GM12872 (cell line): ENCODE measurements at regions not wholly inside any gene's neighbourhood (a gene's known extent, or its start where the extent isn't known, plus 50 kb on each side); places are given as distances from the start of the nearest gene placed in this dataset.

ENCODE experiments used
- TF ChIP-seq, protein P1 (sequence below): IDR thresholded peaks from 3 replicates; pipeline ENCODE4 v1.5.1; 2011; ENCODE audit warnings: low read depth, mild to moderate bottlenecking, low read length, moderate library complexity; ENCODE audit not compliant: insufficient read depth

DNA sequence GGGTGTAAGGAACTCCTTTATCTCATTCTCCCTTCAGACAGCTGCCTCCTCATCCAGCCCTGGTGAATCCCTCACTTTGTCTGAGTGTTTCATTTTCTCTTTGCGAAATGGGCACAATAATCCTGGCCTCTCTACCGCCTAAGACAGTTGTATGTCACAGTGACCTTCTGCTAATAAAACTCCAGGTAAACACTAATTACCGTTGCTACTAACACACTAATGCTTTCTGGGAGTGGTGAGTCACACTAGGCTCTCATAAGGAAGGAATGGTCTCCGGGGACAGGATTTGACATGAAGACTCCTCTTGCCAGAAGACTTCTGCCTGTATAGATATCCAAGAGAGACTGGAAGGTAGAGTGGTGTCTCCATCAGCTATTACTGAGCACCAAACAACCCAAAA is 71.7 kb upstream of the SNRK start:
- TF ChIP-seq, protein P1, sequence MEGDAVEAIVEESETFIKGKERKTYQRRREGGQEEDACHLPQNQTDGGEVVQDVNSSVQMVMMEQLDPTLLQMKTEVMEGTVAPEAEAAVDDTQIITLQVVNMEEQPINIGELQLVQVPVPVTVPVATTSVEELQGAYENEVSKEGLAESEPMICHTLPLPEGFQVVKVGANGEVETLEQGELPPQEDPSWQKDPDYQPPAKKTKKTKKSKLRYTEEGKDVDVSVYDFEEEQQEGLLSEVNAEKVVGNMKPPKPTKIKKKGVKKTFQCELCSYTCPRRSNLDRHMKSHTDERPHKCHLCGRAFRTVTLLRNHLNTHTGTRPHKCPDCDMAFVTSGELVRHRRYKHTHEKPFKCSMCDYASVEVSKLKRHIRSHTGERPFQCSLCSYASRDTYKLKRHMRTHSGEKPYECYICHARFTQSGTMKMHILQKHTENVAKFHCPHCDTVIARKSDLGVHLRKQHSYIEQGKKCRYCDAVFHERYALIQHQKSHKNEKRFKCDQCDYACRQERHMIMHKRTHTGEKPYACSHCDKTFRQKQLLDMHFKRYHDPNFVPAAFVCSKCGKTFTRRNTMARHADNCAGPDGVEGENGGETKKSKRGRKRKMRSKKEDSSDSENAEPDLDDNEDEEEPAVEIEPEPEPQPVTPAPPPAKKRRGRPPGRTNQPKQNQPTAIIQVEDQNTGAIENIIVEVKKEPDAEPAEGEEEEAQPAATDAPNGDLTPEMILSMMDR: no peak

DNA sequence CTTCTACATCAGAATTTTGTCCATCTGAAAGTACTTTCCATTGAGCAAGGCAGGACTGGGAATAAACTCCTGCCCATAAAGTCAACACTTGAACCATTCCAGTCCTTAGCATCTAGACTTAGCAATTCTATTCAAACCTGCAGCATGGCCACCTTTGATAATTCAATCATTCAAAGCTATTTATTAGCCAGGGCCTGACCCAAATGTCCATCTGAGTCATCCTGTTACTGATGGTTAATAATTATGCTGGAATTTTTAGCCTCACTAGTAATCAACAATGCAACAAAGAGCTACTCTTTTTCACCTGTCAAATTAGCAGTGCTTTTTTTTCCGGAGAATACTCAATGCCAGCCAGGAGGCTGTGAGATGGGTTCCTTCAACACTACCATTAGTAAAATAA is 72.7 kb upstream of the SNRK start:
- TF ChIP-seq, protein P1: no peak

DNA sequence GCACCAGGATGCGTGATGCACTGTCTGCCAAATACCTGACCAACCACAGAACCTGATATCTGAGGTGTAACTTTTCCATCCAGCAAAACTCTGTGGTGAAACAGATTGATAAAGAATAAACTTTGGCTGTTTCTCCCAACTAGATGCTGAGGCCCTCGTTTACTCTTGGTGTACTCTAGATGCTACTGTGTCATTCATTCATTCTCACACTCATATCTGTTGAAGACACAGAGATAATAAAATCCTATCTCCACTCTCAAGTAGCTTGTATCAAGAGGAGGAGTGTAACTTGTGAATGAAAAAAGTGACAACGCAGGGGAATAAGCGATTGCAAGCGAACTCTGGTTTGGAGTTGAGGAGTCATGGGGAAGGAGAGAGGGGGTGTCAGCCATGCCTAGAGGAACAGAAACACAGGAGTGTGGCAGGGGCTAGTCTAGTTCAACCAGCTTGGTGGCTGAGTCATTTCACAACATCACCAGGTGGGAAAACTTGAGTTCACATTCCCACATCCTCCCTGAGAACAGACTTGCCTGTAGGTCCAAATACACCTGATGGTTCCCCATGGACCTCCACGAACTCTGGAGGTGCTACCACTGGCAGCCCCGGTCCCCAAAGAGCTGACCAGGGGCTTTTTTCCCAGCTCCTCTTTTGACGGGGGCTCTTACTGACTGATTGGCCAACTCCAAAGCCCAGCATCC is 73.3 kb upstream of the SNRK start:
- TF ChIP-seq, protein P1: no peak

DNA sequence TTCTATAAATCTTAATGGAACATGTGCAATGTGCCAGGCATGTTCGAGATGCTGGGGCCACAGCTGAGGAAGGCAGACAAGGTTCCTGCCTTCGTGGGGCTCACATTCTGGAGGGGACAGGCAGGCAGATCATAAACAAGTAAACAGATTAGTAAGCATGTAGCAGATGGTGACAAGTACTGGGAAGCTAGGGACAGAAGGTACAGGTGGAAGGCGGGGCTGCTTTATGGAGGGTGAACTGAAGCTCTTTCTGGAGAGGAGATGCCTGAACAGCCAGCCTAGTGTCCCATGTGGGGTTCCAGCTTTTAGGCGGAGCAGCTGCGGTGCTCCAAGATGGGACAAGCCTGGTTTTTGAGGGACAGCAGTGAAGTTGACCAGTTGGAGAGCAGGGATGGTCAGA is 74.7 kb upstream of the SNRK start:
- TF ChIP-seq, protein P1: no peak

DNA sequence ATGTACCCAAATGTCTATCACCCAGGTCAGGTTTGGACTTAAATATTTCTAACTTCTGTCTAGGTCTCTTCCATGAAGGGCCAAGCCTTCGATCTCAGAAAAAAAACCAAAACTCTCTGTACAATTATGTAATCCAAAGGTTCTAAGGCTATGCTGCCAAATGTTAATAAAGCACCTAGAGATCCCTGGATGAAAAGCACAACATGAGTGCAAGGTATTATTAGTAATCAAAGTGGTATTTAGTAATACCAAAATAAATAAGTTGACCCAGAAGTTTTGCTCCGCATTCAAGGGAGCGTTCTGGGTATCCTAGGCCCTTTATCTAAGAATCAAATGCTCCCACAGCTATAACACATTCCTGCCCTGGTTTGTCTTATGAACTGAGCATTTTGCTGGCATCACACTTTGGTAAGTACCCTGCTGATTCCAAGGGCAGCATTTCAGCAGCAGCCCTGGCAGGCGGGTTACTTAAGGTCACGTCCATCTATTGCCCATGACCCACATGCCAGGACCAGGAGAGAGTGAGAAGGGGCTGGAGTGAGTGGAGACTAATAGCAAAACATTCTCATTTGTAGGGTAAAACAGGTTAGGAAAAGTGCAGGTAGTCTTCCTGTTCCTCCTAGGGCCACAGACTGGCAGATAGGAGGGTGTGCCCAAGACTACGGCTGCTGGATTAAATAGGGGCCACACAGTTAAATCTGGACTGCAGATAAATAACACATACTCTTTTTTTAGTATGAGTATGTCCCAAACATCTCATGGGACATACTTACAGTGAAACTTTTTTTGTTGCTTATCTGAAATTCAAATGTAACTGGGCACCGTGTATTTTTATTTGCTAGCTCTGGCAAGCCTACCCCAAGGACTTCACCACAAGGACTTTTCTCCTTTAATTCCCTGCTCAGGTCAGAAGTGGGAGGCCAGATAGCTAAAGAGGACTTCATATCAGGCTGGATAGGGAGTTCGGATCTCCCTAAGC is 76.0 kb upstream of the SNRK start:
- TF ChIP-seq, protein P1: no peak

DNA sequence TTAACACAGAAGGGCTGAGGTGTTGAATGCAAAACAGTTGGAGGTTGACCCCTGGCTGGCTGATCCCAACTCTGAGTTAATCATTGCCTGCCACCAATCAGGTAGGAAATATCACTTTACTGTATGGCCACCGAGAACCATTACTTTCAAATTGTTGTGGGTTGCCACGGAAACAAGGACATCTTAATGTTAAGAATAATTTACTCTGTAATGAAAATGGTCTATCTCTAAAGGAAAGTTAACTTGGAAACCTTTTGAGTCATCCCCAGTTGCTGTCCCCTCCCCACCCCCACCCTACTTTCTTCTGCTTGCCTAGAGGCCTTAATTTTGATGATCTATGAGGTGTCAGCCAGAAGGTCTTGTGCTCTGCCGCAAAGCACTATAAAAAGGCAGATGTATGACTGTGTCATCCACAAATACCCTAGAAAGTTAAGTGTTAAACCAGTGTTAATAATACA is 78.7 kb upstream of the SNRK start:
- TF ChIP-seq, protein P1: no peak

DNA sequence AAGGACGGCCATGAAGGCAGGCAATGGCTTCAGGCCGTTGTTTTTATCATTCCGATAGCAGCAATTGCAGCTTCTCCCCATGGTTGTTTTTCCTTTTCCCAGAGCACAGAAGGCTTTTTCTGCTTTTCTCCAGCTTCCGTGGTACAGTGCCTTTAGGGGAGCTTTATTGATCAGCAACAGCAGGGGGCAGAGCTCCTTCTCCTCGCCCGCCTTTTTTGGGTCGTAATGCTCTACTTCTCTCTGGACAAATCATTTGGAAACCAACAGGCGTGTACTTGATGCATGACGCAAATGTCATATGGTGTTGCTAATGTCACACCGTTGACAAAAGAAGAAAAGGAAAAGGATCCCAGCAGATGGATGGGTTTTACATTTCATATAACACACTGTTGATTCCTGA is 79.7 kb upstream of the SNRK start:
- TF ChIP-seq, protein P1: peak; percentile 26; the same call in 1 of the 3 replicates
